ENCODE measurements at regions not wholly inside any gene's neighbourhood (a gene's known extent, or its start where the extent isn't known, plus 50 kb on each side); places are given as distances from the start of the nearest gene placed in this dataset.
A peak's percentile ranks its signal among the peaks of the same experiment; 100 is the strongest.

GRCh38 chr4:136812100-136812880, 720.0 kb downstream of the PCDH18 start:
- no peak for DNase-seq (ENCODE audit: low read depth)
- H3K4me3 ChIP-seq (ENCODE audit: low read depth, low read length), result no peak overlapping the region

- no peak for DNase-seq (ENCODE audit: low read depth)
- H3K4me3 ChIP-seq (ENCODE audit: low read depth, low read length), result no peak overlapping the region
Measured at GRCh38 chr4:136811496-136812077, 720.7 kb downstream of the PCDH18 start.

DNA sequence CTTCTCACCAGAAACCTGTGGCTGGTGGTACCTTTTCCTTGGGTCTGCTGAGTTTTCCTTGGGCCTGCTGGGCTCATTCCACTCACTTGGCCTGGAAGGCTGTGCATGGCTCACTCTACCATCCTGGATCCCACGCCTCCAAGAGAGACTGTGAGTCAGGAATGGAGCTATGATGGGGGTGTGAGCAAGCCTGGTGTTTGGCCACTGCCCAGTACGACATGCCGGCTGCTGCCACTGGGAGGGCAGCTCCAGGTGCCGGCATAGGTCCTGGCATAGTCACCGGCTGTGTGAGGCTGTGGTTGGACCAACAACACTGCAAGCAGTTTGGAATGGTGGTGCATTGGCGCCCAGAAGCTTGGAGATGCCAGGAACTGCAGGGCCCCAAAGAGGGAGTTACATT, 721.7 kb downstream of the PCDH18 start:
- DNase-seq (ENCODE audit: low read depth), result no peak
- H3K4me3 ChIP-seq (ENCODE audit: low read depth, low read length), result no peak overlapping the region

- no peak for DNase-seq (ENCODE audit: low read depth)
Measured at GRCh38 chr4:136806844-136807243, 725.5 kb downstream of the PCDH18 start.

DNA sequence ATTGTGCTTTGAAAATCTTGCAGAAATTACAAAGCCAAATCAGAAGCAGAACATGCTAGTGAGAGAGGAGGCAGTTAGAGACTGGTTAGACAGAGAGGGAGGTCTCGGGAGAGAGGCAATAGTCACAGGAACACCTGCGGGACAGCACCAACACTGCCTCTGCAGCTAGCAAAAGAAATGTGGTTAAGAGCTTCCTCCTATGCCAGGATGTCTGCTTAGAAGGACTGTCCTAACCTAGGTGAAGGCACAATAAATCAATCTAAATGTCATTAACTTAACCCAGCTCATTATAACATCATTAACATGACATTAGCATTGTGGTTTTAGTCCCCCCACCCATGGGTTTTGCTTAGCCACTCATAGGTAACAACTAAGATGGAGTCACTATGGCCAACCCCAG, 726.7 kb downstream of the PCDH18 start:
- no peak overlapping the region for H3K4me3 ChIP-seq (ENCODE audit: low read depth, low read length)
- no peak for DNase-seq (ENCODE audit: low read depth)

More at GRCh38 chr4:136806844-136807243, 725.5 kb downstream of the PCDH18 start:
- H3K4me3 ChIP-seq (ENCODE audit: low read depth, low read length), result no peak overlapping the region

DNA sequence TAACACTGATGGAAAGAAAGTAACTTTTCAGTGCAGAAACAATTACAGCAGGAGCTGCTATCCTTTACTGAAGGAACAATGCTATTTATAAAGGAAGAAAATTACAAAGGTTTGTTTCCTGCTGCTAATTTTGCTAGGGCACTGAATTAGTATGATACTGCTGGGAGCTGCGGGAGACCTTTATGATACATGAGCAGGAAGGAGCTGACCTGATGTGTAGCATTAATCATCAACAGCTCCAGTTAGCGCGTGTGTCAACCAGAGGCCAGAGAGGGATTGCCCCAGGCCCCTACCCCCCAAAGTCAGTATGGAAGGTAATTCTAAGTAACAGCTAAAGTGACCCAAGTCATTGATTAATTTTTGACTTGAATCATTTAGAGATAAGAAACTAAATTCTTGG, 728.9 kb downstream of the PCDH18 start:
- no peak for DNase-seq (ENCODE audit: low read depth)
- no peak overlapping the region for H3K4me3 ChIP-seq (ENCODE audit: low read depth, low read length)

DNA sequence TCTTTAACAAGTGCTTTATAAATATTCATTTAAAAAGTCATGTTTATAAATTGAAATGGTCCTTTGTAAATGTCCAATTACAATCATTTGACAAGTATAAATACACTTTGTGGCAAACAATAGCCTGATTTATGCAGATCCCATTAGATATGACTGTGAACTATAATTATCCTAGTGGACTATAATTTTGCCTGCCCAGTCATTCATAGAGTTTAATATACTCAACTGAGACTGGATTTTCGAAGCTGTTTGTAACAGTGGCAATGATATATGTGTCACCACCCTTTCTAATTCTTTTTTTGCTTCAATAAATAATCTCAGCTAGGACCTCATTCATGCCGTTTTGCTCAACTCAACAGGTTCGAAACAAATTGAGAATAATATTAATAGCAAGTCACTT, 732.0 kb downstream of the PCDH18 start:
- no peak overlapping the region for H3K4me3 ChIP-seq (ENCODE audit: low read depth, low read length)
- no peak for DNase-seq (ENCODE audit: low read depth)

DNA sequence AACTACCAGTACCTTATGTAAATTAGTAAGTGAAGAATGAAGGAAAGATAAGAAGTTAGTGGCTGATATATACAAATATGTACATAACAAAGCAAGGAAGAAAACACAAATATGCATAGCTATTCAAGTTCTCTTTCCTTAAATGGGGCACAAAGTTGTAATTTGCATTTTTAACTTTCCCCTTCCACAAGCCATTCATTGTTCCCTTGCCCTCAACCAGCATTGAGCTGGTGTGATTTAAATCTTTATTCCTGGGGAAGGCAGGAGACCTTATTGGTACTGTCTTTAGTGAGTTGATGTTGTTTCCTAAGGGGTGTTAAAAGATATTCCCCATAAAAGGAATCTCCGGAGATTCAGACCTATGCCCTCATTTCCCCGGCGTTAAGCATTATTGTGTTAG, 735.3 kb downstream of the PCDH18 start:
- DNase-seq (ENCODE audit: low read depth), result no peak
- no peak overlapping the region for H3K4me3 ChIP-seq (ENCODE audit: low read depth, low read length)

GRCh38 chr4:136793848-136794247, 738.4 kb downstream of the PCDH18 start:
- peak; percentile 14 for DNase-seq (ENCODE audit: low read depth)
- H3K4me3 ChIP-seq (ENCODE audit: low read depth, low read length), result no peak overlapping the region

DNA sequence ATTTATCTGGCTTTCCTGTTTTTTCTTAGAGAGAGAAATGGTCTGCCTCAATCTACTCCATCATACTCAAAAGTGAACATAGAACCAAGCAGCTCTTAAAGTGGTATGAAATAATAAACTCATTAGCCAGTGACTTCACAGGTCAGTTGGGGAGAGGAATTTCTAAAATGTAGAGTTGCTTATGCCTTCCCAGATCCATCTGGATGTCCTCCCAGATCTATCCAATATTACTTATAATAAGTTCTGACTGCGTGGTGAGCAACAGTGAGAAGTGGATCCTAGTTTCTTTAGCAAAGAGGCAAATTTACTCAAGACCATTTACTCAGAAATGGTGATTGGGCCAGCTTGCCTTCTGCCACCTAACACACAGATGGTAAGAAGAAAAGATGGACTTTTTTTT, 748.0 kb downstream of the PCDH18 start:
- no peak overlapping the region for H3K4me3 ChIP-seq (ENCODE audit: low read depth, low read length)
- no peak for DNase-seq (ENCODE audit: low read depth)

DNA sequence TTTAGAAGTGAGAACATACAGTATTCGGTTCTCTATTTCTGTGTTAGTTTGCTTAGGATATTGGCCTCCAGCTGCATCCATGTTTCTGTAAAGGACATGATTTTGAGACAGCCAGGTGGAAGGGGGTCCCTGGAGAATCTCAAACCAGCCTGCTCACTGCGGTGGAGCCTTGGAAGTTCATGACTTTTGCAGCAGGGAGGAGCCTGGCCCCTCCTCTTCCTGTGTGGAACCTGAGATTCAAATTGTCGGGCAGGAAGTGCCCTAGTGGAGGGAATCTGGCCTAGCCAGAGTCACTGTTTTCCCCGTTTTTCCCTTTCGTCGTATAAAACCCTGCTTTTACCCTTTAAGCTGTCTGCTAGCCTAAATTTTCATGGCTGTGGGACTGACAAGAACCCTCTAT, 762.6 kb downstream of the PCDH18 start:
- no peak for DNase-seq (ENCODE audit: low read depth)
- H3K4me3 ChIP-seq (ENCODE audit: low read depth, low read length), result no peak overlapping the region

DNA sequence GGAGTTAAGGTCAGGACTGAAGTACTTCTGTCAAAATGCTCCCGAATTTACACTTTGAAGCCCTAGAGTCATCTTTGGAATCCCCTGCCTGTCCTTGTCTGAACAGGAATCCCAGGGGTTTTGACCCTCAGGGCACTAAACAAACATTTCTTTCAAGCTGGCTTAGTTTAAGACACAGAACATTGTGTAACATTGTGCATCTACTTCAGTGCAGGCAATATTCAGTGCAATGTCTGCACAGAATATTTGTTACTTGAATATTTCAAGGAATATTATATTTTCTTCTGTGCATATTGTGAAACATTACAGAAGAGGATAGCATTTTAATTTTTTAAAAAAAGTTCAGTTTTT, 763.4 kb downstream of the PCDH18 start:
- H3K4me3 ChIP-seq (ENCODE audit: low read depth, low read length), result no peak overlapping the region
- DNase-seq (ENCODE audit: low read depth), result no peak

DNA sequence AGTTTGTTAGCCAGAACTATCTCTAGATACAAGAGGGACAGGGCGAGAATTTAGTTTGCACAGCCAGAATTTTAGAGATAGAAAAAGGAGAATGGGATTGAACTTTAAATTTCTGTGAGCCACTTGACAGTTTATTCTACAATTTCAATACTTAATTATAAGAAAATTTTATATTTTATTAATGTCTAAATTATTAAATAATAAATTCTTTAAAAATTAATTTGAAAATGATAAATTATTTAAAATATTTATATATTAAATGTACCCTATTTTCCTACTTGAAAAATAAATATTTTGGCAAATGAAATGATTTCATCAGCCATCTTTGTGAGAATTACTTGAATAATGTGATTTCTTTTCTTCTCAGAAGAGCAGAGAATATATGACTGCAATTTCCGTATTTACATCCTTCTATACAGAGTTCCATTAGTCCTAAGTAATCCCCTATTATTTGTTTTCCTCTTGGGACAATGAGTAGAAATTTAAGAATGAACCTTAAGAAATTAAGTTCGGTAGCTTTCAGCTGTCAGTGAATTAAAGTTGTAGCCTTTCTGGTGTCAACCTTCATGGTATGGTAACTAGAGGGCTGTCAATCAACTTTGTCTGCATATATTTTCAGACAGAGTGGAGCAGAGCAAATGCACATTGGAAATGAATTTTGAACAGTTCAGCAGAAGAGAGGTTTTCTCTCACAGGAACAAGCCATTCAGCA, 763.9 kb downstream of the PCDH18 start:
- no peak for DNase-seq (ENCODE audit: low read depth)
- H3K4me3 ChIP-seq (ENCODE audit: low read depth, low read length), result no peak overlapping the region

- no peak for DNase-seq (ENCODE audit: low read depth)
- H3K4me3 ChIP-seq (ENCODE audit: low read depth, low read length), result no peak overlapping the region
Measured at GRCh38 chr4:136763919-136764318, 768.4 kb downstream of the PCDH18 start.

GRCh38 chr4:136755531-136755916, 776.8 kb downstream of the PCDH18 start:
- no peak overlapping the region for H3K4me3 ChIP-seq (ENCODE audit: low read depth, low read length)
- DNase-seq (ENCODE audit: low read depth), result no peak

- no peak overlapping the region for H3K4me3 ChIP-seq (ENCODE audit: low read depth, low read length)
- no peak for DNase-seq (ENCODE audit: low read depth)
Measured at GRCh38 chr4:136754810-136755530, 777.3 kb downstream of the PCDH18 start.

- no peak for DNase-seq (ENCODE audit: low read depth)
- no peak overlapping the region for H3K4me3 ChIP-seq (ENCODE audit: low read depth, low read length)
Measured at GRCh38 chr4:136751556-136751955, 780.7 kb downstream of the PCDH18 start.

GRCh38 chr4:136750897-136751296, 781.4 kb downstream of the PCDH18 start:
- no peak overlapping the region for H3K4me3 ChIP-seq (ENCODE audit: low read depth, low read length)
- DNase-seq (ENCODE audit: low read depth), result peak; percentile 15

DNA sequence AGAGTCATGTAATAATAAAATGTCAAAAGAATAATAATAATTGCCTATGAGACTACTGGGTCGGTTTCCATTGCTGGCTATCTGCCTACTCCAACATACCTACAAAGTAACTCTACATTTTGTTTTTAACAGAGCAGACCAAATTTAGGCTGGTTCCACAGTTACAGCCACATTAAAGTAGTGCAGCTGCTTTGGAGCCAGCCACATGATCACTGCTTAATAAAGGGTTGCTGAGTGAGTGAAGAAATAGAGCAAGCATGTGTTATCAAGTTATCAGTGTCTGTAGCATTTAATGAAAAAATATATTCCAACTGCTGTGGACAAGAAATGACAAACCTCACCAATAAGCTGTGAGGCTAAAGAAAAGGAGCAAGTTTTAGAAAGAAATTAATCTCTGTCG, 782.3 kb downstream of the PCDH18 start:
- DNase-seq (ENCODE audit: low read depth), result no peak
- H3K4me3 ChIP-seq (ENCODE audit: low read depth, low read length), result no peak overlapping the region

DNA sequence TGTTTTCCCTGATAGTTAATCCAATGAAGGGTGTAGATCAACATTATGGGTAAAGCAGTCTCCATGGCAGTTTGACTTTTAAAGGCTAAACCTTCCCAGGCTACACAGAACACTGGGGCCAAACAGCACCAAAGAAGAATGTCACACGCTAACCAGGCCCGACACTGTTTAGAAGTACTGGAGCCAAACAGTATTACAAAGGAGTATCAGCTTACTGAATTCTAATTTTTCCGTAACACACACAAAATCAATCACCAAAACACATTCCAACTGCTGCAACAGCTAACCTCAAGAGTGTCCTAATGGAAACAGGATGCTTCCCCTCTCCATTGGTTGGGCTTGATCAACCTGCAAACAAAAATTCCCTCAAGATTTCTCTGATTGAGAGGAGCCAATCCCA, 783.5 kb downstream of the PCDH18 start:
- no peak overlapping the region for H3K4me3 ChIP-seq (ENCODE audit: low read depth, low read length)
- no peak for DNase-seq (ENCODE audit: low read depth)
